ENCODE measurements at regions not wholly inside any gene's neighbourhood (a gene's known extent, or its start where the extent isn't known, plus 50 kb on each side); places are given as distances from the start of the nearest gene placed in this dataset.

- no peak overlapping the region for H3K27ac ChIP-seq
- TF ChIP-seq CTCF (IDR thresholded peaks at IDR 0.05), result no peak
- TF ChIP-seq ZFX (IDR thresholded peaks at IDR 0.05; ENCODE audit: borderline replicate concordance), result no peak
Measured at GRCh38 chr3:19022546-19022945, 125.8 kb upstream of the KCNH8 start.

GRCh38 chr3:19016851-19017250 is 131.5 kb upstream of the KCNH8 start:
- no peak overlapping the region for H3K27ac ChIP-seq
- no peak for TF ChIP-seq CTCF (IDR thresholded peaks at IDR 0.05)

GRCh38 chr3:19013879-19014278 is 134.4 kb upstream of the KCNH8 start:
- H3K27ac ChIP-seq, result no peak overlapping the region
- TF ChIP-seq ZFX (IDR thresholded peaks at IDR 0.05; ENCODE audit: borderline replicate concordance) (no peak), CTCF (IDR thresholded peaks at IDR 0.05) (no peak)

- no peak overlapping the region for H3K27ac ChIP-seq
- TF ChIP-seq CTCF (IDR thresholded peaks at IDR 0.05) (no peak), ZFX (IDR thresholded peaks at IDR 0.05; ENCODE audit: borderline replicate concordance) (no peak)
Measured at GRCh38 chr3:19012846-19013245, 135.5 kb upstream of the KCNH8 start.

- TF ChIP-seq ZFX (IDR thresholded peaks at IDR 0.05; ENCODE audit: borderline replicate concordance) (no peak), CTCF (IDR thresholded peaks at IDR 0.05) (no peak)
- no peak overlapping the region for H3K27ac ChIP-seq
Measured at GRCh38 chr3:19002606-19003005, 145.7 kb upstream of the KCNH8 start.

GRCh38 chr3:18998069-18998468 is 150.2 kb upstream of the KCNH8 start:
- H3K27ac ChIP-seq, result no peak overlapping the region
- TF ChIP-seq CTCF (IDR thresholded peaks at IDR 0.05) (no peak), ZFX (IDR thresholded peaks at IDR 0.05; ENCODE audit: borderline replicate concordance) (no peak)

- no peak overlapping the region for H3K27ac ChIP-seq
- TF ChIP-seq CTCF (IDR thresholded peaks at IDR 0.05) (no peak), ZFX (IDR thresholded peaks at IDR 0.05; ENCODE audit: borderline replicate concordance) (no peak)
Measured at GRCh38 chr3:18992709-18993108, 155.6 kb upstream of the KCNH8 start.
